22Rv1 (cell line): ENCODE measurements at regions not wholly inside any gene's neighbourhood (a gene's known extent, or its start where the extent isn't known, plus 50 kb on each side); places are given as distances from the start of the nearest gene placed in this dataset.

ENCODE experiments used
- ZFX ChIP-seq: fragments of 450-650 bp; IDR thresholded peaks from 2 replicates; pipeline ENCODE4 v1.6.1; 2017; ENCODE audit warnings: antibody characterized with exemption, borderline replicate concordance
- TF ChIP-seq, protein P1 (sequence below): fragments of 450-650 bp; IDR thresholded peaks from 2 replicates; pipeline ENCODE4 v1.5.1; 2017; ENCODE audit warnings: mild to moderate bottlenecking

DNA sequence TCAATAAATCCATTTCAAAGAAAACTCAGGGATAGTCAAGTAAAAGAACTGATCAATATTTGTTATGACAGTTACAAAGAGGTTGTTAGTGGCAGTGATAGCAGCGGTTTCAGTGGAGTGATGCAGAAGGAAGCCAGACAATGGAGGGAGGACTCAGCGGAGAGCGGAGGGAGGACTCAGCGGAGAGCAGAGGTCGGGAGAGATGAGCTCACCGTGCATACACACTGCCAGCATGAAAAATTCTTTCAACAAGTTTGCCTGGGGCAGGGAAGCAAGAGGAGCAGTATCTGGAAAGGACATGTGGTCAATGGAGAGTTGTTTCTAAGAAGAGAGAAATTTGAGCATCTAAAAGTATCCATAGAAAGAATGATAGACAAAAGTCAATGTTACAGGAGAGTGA lies 60.9 kb upstream of the BCL11A start:
- TF ChIP-seq, protein P1, sequence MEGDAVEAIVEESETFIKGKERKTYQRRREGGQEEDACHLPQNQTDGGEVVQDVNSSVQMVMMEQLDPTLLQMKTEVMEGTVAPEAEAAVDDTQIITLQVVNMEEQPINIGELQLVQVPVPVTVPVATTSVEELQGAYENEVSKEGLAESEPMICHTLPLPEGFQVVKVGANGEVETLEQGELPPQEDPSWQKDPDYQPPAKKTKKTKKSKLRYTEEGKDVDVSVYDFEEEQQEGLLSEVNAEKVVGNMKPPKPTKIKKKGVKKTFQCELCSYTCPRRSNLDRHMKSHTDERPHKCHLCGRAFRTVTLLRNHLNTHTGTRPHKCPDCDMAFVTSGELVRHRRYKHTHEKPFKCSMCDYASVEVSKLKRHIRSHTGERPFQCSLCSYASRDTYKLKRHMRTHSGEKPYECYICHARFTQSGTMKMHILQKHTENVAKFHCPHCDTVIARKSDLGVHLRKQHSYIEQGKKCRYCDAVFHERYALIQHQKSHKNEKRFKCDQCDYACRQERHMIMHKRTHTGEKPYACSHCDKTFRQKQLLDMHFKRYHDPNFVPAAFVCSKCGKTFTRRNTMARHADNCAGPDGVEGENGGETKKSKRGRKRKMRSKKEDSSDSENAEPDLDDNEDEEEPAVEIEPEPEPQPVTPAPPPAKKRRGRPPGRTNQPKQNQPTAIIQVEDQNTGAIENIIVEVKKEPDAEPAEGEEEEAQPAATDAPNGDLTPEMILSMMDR = no peak
- TF ChIP-seq ZFX = no peak
